ENCODE measurements at regions not wholly inside any gene's neighbourhood (a gene's known extent, or its start where the extent isn't known, plus 50 kb on each side); places are given as distances from the start of the nearest gene placed in this dataset.
"Not testable (repeated sequence)": the region's sequence is repeated elsewhere in the genome, so short reads cannot be mapped to it uniquely, and the experiment has no call there.

- no peak for DNase-seq
- Histone ChIP-seq H3K4me1 (ENCODE audit: insufficient read depth, low read length) (no peaks in the 10 kb centered on the region), H3K9me3 (ENCODE audit: control insufficient read depth in 1 of 2, low read length in 2 of 2) (no peaks in the 10 kb centered on the region), H3K4me3 (ENCODE audit: low read length in 2 of 2) (no peak overlapping the region), H3K36me3 (ENCODE audit: insufficient read depth, low read length) (no peaks in the 10 kb centered on the region), H3K27ac (ENCODE audit: low read depth, low read length) (no peak overlapping the region), H3K27me3 (ENCODE audit: insufficient read depth, low read length) (no peaks in the 10 kb centered on the region)
- POLR2A ChIA-PET (ENCODE audit: partially characterized antibody), result no interaction called here
- no peak overlapping the region for H3K4me3 Mint-ChIP-seq
- CTCF ChIA-PET (ENCODE audit: partially characterized antibody), result no interaction called here
- peaks cover 0 to 3% (median under 1%) of the 10 kb centered on the region in 8 donors for H3K9me3 Mint-ChIP-seq
- H3K36me3 Mint-ChIP-seq, result no peaks in the 10 kb centered on the region
- no peak overlapping the region for H3K27ac Mint-ChIP-seq
- intact Hi-C loops (cut with micrococcal nuclease), result no loop called here
- no peaks in the 10 kb centered on the region for H3K27me3 Mint-ChIP-seq
- no peaks in the 10 kb centered on the region for H3K4me1 Mint-ChIP-seq
Measured at GRCh38 chr11:89545691-89546090, 54.5 kb upstream of the NOX4 start.

DNA sequence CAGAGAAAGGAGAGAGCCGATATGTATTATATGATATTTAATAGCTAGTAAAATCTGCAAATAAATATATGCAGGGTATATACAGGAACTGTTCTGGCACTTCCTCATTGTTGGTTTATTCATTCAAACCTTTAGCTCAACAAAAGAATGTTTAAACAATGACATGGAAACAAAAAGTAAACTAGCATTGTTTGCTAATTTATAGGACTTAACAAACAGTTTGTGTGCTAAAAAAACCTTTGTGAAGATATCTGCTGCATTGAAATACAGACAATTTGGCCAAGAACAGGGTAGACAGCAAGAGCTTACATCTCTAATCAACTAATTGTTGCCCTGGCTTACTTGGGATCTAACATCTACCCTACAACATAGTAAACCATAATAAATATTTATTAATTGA lies 64.6 kb upstream of the NOX4 start:
- DNase-seq; H3K36me3 ChIP-seq (ENCODE audit: insufficient read depth, low read length); H3K36me3 Mint-ChIP-seq; H3K27me3 Mint-ChIP-seq; H3K4me1 ChIP-seq (ENCODE audit: insufficient read depth, low read length); H3K4me3 Mint-ChIP-seq; H3K9me3 Mint-ChIP-seq; intact Hi-C loops (cut with micrococcal nuclease); H3K9me3 ChIP-seq (ENCODE audit: control insufficient read depth in 1 of 2, low read length in 2 of 2); H3K4me1 Mint-ChIP-seq; H3K27ac ChIP-seq (ENCODE audit: low read depth, low read length); POLR2A ChIA-PET (ENCODE audit: partially characterized antibody); H3K27me3 ChIP-seq (ENCODE audit: insufficient read depth, low read length); H3K4me3 ChIP-seq (ENCODE audit: low read length in 2 of 2); H3K27ac Mint-ChIP-seq; CTCF ChIA-PET (ENCODE audit: partially characterized antibody): not testable (repeated sequence)

DNA sequence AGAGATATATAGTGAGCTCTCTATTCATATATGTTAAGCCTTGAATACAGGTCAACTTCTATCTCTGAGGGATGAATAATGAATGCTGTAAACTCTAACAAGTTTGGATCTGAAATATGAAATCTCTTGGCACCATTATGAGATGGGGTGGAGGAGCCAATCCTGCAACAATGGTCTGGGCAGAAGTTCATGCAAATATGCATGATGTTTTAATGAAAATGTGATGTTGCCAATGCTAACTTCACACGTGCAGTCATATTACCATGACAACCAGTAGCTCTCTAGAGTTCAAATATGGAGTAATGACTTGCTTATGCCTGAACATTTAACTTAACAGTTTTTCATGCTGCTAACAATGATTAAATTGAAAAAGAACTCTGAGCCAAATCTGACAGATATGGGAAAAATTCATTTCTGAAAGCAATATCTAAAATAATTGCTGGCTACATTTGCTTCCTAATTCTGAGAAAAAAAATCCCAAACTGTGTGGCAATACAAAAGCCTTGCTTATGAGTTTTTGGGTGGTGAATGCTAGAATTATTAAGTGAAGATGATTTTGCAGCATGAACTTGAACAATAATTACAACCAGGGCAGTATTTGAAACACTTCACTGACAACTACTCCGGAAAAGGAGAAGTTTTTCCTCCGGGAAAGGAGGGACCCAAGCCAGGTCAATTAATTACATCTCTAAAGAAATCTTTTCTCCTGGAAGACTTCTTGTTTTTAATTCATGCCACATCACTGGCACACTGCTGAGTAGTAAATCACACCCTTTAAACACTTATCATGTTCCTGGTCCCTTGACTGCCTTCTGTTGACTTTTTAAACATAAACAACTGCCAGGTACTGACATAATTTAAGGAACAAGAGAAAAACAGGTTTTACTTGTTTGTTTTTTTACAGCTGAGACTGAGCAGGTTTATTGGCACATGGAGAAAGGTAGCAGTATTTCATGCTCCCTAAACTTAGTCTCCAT lies 65.8 kb upstream of the NOX4 start:
- H3K4me1 ChIP-seq (ENCODE audit: insufficient read depth, low read length); H3K27ac ChIP-seq (ENCODE audit: low read depth, low read length); H3K27ac Mint-ChIP-seq; H3K9me3 Mint-ChIP-seq; H3K9me3 ChIP-seq (ENCODE audit: control insufficient read depth in 1 of 2, low read length in 2 of 2); CTCF ChIA-PET (ENCODE audit: partially characterized antibody); H3K27me3 Mint-ChIP-seq; DNase-seq; POLR2A ChIA-PET (ENCODE audit: partially characterized antibody); H3K4me3 ChIP-seq (ENCODE audit: low read length in 2 of 2); intact Hi-C loops (cut with micrococcal nuclease); H3K4me1 Mint-ChIP-seq; H3K36me3 ChIP-seq (ENCODE audit: insufficient read depth, low read length); H3K4me3 Mint-ChIP-seq; H3K27me3 ChIP-seq (ENCODE audit: insufficient read depth, low read length); H3K36me3 Mint-ChIP-seq: not testable (repeated sequence)

DNA sequence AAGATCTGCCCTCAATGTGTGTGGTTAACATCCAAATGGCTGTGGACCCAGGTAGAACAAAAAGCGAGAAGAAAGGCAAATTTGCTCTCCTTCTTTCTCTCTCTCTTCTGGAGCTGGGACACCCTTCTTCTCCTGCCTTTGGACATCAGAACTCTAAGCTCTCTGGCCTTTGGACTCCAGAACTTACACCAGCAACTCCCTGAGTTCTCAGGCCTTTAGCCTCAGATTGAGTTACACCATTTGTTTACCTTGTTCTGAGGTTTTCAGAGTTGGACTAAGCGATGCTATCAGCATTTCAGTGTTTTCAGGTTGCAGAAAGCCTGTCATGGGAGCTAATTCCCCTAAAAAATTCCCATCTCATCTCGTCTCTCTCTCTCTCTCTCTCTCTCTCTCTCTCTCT lies 69.4 kb upstream of the NOX4 start:
- H3K36me3 Mint-ChIP-seq; H3K9me3 Mint-ChIP-seq; POLR2A ChIA-PET (ENCODE audit: partially characterized antibody); intact Hi-C loops (cut with micrococcal nuclease); H3K27ac Mint-ChIP-seq; H3K27me3 Mint-ChIP-seq; H3K36me3 ChIP-seq (ENCODE audit: insufficient read depth, low read length); H3K4me3 Mint-ChIP-seq; H3K27me3 ChIP-seq (ENCODE audit: insufficient read depth, low read length); DNase-seq; H3K9me3 ChIP-seq (ENCODE audit: control insufficient read depth in 1 of 2, low read length in 2 of 2); H3K4me3 ChIP-seq (ENCODE audit: low read length in 2 of 2); H3K4me1 Mint-ChIP-seq; CTCF ChIA-PET (ENCODE audit: partially characterized antibody); H3K4me1 ChIP-seq (ENCODE audit: insufficient read depth, low read length); H3K27ac ChIP-seq (ENCODE audit: low read depth, low read length): not testable (repeated sequence)

DNA sequence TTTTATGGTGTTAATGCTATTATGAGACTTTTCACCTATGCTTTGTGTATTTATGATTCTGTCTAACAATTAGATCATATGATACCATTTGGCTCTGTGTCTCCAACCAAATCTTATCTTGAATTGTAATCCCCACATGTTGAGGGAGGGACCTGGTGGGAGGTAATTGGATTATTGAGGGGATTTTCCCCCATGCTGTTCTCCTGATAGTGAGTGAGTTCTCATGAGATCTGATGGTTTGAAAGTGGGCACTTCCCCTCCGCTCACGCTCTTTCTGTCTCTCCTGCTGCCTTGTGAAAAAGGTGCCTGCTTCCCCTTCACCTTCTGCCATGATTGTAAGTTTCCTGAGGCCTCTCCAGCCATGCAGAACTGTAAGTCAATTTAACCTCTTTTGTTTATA lies 71.6 kb upstream of the NOX4 start:
- H3K27me3 ChIP-seq (ENCODE audit: insufficient read depth, low read length); H3K27me3 Mint-ChIP-seq; H3K36me3 ChIP-seq (ENCODE audit: insufficient read depth, low read length); H3K27ac ChIP-seq (ENCODE audit: low read depth, low read length); H3K4me3 ChIP-seq (ENCODE audit: low read length in 2 of 2); CTCF ChIA-PET (ENCODE audit: partially characterized antibody); POLR2A ChIA-PET (ENCODE audit: partially characterized antibody); H3K4me1 ChIP-seq (ENCODE audit: insufficient read depth, low read length); H3K4me3 Mint-ChIP-seq; H3K36me3 Mint-ChIP-seq; H3K27ac Mint-ChIP-seq; DNase-seq; intact Hi-C loops (cut with micrococcal nuclease); H3K4me1 Mint-ChIP-seq; H3K9me3 Mint-ChIP-seq; H3K9me3 ChIP-seq (ENCODE audit: control insufficient read depth in 1 of 2, low read length in 2 of 2): not testable (repeated sequence)

DNA sequence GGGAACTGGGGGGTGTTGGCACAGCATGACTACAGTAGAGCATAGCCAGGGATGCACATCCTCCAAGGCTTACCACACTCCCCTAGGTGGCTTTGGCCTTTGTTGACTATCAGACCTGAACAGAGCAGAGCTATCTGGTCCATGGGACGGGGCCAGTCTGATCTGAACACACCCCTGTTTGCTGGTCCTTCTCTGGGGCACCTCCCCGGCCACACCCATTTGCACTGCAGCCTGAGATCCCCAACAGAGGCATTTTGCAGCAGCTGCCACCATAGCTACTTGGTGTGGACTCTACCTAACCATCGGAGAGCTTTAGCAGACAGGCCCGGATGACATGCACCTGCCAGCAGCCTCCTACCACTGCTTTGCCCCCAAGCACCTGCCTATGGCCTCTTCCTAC lies 75.8 kb upstream of the NOX4 start:
- peaks cover 0 to 9% (median 0%) of the 10 kb centered on the region in 8 donors for H3K9me3 Mint-ChIP-seq

DNA sequence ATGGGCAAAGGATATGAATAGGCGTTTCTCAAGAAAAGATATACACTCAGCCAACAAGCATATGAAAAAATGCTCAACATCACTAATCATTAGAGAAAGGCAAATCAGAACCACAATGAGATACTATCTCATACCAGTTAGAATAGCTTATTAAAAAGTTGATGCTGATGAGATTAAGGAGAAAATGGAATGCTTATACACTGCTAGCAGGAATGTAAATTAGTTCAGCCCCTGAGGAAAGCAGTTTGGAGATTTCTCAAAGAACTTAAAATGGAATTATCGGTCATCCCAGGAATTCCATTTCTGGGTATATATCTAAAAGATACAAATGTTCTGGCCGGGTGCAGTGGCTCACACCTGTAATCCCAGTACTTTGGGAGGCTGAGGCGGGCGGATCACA lies 78.2 kb upstream of the NOX4 start:
- CTCF ChIA-PET (ENCODE audit: partially characterized antibody); H3K4me1 Mint-ChIP-seq; H3K36me3 Mint-ChIP-seq; H3K27ac Mint-ChIP-seq; H3K9me3 ChIP-seq (ENCODE audit: control insufficient read depth in 1 of 2, low read length in 2 of 2); H3K27ac ChIP-seq (ENCODE audit: low read depth, low read length); H3K4me3 ChIP-seq (ENCODE audit: low read length in 2 of 2); H3K4me3 Mint-ChIP-seq; H3K27me3 Mint-ChIP-seq; intact Hi-C loops (cut with micrococcal nuclease); POLR2A ChIA-PET (ENCODE audit: partially characterized antibody); H3K27me3 ChIP-seq (ENCODE audit: insufficient read depth, low read length); H3K36me3 ChIP-seq (ENCODE audit: insufficient read depth, low read length); H3K4me1 ChIP-seq (ENCODE audit: insufficient read depth, low read length); DNase-seq; H3K9me3 Mint-ChIP-seq: not testable (repeated sequence)

More for the DNA sequence above, 75.8 kb upstream of the NOX4 start:
- Mint-ChIP-seq H3K27ac (no peak overlapping the region), H3K27me3 (no peaks in the 10 kb centered on the region), H3K36me3 (no peaks in the 10 kb centered on the region), H3K4me3 (no peak overlapping the region), H3K4me1 (peaks cover 0 to 1% (median 0%) of the 10 kb centered on the region in 4 donors)
- Histone ChIP-seq H3K27ac (ENCODE audit: low read depth, low read length) (no peak overlapping the region), H3K9me3 (ENCODE audit: control insufficient read depth in 1 of 2, low read length in 2 of 2) (no peaks in the 10 kb centered on the region), H3K4me3 (ENCODE audit: low read length in 2 of 2) (no peak overlapping the region), H3K27me3 (ENCODE audit: insufficient read depth, low read length) (no peaks in the 10 kb centered on the region), H3K4me1 (ENCODE audit: insufficient read depth, low read length) (no peaks in the 10 kb centered on the region), H3K36me3 (ENCODE audit: insufficient read depth, low read length) (no peaks in the 10 kb centered on the region)
- no peak for DNase-seq
- ChIA-PET CTCF (ENCODE audit: partially characterized antibody) (no interaction called here), POLR2A (ENCODE audit: partially characterized antibody) (no interaction called here)
- intact Hi-C loops (cut with micrococcal nuclease), result no loop called here

DNA sequence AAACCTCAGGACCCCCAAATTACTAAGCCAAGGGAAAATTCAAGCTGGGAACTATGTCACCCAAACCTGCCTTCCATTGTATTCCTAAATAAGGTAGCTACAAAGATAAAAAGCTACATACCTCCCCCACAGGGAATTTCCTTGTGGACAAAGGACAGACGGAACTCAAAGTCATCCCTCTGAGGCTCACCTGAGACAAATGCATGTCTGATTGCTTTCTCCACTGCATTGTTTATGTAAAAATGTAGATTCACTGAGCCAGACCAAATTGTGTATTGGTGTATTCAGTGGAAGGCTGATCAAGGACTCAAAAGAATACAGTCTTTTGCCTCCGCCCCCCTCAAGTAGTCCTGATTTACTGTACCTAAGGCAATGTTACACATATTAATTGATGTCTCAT lies 80.5 kb upstream of the NOX4 start:
- H3K27ac Mint-ChIP-seq; H3K4me3 Mint-ChIP-seq; H3K4me1 ChIP-seq (ENCODE audit: insufficient read depth, low read length); H3K27me3 ChIP-seq (ENCODE audit: insufficient read depth, low read length); DNase-seq; H3K36me3 Mint-ChIP-seq; H3K27me3 Mint-ChIP-seq; H3K9me3 Mint-ChIP-seq; intact Hi-C loops (cut with micrococcal nuclease); H3K27ac ChIP-seq (ENCODE audit: low read depth, low read length); H3K4me1 Mint-ChIP-seq; H3K36me3 ChIP-seq (ENCODE audit: insufficient read depth, low read length); H3K9me3 ChIP-seq (ENCODE audit: control insufficient read depth in 1 of 2, low read length in 2 of 2); POLR2A ChIA-PET (ENCODE audit: partially characterized antibody); H3K4me3 ChIP-seq (ENCODE audit: low read length in 2 of 2); CTCF ChIA-PET (ENCODE audit: partially characterized antibody): not testable (repeated sequence)

Data from CD4-positive, alpha-beta memory T cell (primary cell).